Activated CD8-positive, alpha-beta memory T cell treated with anti-CD3 and anti-CD28 coated beads, Interleukin-2, amount 50 U/mL, for 1 hour (primary cell): ENCODE measurements at regions not wholly inside any gene's neighbourhood (a gene's known extent, or its start where the extent isn't known, plus 50 kb on each side); places are given as distances from the start of the nearest gene placed in this dataset.

Experiments
- DNase-seq: peaks from one replicate; pipeline ENCODE4 v3.0.0-alpha.2; 2020; ENCODE audit errors: extremely low read depth

DNA sequence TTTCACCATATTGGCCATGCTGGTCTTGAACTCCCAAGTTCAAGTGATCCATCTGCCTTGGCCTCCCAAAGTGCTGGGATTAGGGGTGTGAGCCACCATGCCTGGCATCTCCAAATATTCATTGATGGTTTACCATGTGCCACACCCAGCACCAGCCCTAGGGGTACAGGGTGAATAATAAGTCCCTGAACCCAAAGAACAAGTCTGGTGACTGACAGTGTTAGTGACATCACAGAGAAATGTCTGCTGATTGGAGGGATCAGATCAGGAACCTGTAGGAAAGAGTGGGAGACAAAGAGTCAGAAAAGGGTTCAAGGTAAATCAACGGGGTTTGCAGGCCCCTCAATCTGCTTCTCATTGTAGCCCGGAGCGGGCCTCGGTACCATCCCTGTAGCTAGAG lies 118.4 kb upstream of the NABP1 start:
- no peak for DNase-seq

DNA sequence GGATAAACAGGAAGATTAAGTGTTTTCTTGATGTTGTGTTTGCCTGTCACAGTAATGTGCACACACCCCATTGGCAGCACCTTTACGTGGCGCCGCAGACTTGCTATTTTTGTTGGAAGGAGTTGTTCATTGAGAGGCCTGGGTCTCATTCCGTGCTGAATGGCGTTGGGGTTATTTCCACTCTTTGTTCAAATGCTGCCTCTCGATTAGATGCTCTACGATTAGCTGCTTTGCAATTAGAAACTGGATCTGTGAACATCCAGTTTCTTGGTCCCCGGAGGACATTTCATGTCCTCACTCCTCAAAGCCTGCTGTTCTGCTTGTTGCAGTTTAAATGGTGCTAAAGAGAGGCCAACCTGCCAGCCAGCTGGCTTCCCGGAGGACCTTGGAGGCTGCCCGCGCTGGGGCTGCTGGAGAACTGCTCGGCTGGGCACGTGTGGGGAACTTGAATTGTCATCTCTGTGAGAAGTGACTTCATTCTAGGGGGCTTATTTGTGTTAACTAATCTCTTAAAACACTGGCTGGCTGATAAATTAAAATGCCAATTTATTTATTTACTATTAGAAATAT lies 117.4 kb upstream of the NABP1 start:
- DNase-seq: no peak

DNA sequence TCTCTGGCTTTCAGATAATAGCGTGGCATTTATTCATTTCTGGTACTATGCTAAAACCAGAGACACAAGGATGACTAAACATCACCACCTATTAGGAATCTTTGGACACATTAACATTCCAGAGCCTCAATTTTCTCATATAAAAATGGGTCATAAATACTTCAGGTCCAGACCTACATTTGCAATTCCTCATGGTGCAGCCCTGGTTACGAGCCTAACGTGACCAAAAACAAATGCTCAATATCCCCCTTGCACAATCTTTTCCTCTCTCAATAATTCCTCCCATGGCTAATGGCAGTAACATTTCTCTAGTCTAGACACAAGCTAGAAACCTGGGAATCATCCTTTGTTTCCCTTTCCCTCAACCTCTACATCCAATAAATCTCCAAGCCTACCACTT lies 112.8 kb upstream of the NABP1 start:
- DNase-seq: no peak

DNA sequence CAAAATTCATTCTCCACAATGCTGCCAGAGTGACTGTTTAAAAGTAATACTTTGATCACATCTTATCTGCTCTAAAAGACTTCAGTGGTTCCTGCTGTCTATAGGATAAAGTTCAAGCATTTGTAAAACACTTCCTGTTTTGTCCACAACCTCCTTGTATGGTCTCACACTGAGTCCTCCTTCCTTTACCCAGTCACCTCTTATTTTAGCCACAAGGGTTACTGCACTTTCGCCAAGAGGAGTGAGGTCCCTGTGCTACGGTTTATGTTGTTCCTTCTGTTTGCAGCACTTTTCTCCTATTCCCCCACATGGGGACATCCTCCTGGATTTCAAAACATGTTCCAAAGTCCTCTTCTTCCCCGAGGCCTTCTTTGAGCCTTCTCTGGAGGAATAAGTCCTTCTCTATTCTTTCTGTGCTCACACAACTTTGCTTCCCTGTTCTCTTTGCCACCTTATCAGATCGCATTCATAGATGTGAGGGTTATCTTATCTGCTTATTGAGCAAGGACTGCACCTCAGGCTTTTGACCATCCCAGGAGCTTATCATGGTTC lies 112.2 kb upstream of the NABP1 start:
- DNase-seq: no peak

DNA sequence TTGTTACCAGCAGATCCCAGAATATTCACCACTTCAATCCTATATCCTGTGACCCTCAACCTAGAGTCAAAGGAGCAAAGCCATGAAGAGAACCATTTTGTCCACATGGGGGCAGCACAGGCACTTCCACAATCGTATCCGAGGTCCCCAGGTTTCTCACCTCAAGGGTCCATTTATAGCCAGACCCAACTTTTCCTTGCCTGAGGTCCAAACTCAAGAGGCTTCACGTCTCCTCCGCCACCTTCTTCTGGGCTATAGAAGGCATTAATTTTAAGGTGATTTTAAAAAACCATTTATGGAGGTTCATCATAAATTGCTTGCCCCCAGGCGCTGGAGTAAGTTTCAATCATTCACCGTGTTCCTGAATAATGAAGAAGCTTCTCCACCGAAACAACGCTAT lies 111.6 kb upstream of the NABP1 start:
- DNase-seq: no peak

DNA sequence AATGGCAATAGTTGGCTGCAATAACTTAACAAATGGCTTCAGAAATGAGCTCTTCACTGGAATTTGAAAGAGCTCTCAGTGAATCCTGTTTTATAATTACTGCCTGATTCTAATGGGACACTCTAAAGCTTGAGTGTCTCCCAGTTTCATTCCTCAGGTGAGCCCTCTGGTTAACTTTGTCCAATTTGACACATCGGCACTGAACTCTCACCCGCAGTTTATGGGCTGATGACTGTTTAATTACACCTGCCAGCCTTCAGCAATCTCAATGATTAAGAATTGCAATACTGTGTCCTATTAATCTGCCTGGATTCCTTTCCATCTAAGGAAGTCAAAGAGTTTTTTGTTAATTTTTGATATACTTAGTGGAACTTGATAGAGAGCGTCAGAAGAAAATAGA lies 110.7 kb upstream of the NABP1 start:
- DNase-seq: no peak

DNA sequence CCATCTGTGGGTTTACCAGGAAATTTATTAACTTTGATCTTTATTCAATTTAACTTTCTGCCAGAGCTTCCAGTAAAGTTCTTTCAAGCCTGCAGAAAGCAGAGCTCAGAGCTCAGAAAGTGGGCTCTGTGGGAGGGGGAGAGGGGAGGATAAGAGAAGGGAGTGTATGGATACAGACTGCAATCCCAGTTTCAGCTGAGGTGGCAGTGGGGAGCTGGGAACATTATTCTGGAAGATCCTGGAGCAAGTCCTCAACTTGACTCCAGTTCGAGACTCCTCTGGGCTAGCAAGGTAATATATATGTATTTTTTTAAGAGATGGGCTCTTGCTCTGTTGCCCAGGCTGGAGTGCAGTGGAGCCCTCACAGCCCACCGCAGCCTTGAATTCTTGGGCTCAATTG lies 108.9 kb upstream of the NABP1 start:
- no peak for DNase-seq

DNA sequence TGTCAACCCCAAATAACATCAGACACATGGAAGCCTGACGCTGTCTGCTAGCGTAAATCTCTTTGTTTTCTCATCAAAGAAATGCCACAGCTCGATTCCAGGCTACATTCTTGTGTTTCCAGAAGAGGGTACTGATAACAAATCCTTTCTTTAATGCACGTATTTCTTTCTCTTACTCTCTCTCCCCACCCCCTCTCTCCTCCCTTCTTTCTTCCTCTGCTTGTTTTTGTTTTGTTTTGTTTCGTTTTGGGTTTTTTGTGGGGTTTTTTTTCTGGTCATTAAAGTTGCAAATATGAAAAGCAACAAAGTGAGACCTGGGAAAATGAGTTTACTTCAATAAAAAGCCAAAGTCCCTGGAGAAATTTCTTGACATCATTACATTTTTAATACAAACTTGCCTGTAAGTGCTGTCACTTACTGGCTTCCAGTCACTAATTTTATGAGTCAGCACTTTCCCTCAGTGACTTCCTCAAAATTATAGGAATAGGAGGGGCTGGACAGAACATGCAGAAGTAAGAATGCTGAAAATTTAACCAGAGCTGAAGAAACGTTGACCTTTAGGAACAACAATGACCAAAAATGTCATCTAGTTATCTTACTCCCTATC lies 106.7 kb upstream of the NABP1 start:
- no peak for DNase-seq

DNA sequence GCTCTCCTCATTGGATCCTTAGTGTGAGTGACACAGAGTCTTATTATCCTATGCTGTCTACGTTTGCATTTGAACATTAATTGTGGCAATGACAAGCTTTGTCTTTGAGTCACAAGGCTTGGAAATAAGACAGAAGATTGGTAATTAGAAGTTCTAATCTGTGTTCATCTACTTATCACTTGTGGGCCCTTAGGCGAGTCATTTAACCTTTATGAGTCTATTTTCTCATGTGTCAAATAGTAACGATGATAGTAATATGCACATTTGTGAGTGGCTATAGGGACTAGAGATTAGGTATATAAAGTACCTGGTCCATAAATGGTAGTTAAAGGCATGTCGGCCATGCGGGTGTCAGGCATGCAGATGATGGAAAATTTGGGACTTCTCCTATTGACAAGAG lies 105.6 kb upstream of the NABP1 start:
- DNase-seq: no peak

DNA sequence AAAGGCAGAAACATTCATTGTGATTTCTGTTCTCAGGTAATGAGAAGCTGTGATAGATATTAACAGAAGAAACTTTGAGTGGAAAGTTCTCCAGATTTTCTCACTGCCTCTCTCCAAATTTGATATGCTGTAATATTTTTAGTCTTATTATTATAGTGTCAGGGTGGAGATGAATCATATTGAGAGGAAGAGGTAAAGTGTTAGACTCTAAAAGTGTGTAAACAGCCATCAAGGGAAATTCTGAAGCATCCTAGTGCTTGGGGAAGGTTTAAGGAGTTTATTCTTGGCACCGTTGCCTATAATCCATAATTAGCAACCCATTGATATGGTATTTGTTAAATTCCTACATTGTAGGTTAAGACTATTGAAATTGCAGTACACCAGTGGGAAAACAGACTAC lies 104.7 kb upstream of the NABP1 start:
- DNase-seq: no peak

DNA sequence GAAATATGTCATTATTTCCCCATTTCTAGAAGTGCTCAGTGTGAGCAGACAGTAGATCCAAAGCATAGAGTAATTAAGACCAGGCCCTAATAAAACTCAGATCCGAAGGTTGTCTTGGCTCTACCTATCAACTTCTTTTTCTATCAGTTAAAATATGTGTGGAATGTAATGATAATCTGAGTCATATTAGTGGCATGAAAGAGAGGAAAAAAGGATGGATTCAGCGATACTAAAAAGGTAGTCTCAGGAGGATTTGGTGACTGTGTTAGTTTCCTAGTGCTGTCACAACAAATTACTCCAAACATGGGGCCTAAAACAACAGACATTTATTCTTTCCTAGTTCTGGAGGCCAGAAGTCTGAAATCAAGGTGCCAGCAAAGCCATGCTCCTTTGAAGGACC lies 103.7 kb upstream of the NABP1 start:
- no peak for DNase-seq

DNA sequence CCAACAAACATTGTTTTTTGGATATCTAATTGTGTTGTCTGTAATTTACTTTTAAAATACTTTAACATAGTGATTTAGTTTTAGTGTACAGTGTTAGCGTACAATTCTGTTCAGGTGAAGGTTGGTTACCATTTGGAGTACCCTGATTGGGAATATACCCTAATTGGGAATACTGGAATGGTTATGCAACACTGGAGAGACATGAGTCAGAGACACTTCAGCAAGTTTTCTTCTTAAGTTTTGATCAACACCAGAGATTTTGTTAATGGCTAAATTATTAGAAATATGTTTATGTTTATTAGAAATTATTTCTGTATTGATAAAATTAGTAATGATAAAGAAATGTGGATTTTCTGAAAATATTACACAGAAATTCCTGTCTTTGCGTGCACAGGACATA lies 100.3 kb upstream of the NABP1 start:
- no peak for DNase-seq

DNA sequence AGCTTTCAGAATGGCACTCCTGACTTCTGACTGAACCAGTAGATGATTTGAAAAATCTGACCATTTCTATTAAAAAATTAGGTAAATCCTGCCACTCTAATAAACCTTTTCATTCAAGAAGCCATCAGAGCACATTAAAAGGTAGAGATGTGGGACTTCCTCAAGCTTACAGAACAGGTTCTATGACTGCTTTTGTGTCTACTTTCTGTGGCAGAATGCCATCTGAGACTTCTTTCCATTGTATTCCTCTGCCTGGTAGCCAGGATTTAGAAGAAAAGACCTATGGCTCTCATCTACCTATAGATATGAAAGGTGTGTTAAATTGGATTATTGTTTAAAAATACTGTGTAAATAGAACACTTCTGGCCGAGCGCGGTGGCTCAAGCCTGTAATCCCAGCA lies 99.9 kb upstream of the NABP1 start:
- no peak for DNase-seq

DNA sequence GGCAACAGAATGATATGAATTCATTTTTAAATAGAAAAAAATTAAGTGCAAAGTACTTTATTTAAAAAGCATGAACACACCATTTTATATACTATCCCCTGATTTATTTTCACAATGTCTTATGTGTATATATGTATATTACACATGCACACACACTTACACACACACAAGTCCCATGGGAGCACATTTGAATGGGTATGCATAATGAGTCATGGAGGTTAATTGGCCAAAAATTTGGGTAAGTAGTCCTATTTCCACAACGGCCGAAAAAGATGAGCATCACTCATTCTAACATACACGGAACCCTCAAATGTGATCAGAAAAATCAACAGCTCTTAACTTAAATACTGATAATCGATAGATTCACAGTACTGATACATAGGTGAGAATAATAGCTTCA lies 97.4 kb upstream of the NABP1 start:
- no peak for DNase-seq

DNA sequence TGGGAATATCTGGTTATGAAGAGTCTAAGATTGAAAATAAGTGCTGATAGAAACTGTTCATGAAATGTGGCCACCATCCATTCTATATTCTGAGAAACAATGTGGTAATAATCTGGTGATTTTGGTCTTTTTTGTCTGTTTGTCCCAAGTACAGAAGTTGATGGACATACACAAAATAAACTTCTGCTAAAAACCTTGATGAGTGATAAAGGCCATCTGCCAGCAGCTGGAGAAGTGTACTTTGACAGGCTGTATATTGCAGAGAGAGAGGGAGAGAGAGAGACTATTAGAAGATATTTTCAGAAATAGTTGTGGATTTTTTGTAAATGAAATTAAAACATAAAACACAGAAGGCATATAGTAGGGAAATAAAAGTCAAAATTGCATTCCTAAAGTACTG lies 96.9 kb upstream of the NABP1 start:
- DNase-seq: no peak

DNA sequence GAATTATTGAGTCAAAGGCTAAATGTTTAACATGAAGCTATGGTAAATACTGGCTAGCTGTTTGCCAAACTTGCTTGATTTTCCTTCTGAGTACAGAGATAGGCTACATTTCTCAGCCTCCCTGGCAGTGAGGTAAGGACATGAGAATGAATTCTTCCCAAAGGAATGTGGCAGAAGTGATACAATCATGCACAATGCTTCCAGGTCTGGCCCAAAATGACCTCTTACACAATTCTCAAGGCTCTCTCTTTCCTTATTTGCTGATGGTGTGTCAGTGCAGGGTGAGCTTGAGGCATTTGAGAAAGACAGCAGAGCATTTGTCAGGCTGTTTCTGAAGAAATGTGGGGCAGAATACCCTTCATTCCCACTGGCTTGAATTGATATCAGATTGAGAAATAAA lies 95.6 kb upstream of the NABP1 start:
- no peak for DNase-seq

DNA sequence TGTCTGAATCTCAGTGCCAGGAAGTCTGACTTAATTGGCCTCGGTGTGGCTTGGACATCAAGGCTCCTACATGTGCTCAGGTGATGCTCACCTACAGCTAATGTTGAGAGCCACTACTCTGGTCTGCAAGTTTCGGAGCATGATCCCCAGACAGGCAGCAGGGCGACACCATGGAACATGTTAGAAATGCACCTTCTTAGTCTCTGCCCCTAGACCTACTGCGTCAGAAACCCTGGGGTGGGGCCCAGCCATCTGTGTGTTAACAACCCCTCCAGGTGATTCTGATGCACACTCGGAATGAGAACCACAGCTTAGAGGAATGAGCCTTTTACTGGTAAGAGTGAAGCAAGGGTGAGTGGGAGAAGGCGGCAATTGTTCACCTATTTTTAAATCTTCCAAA lies 86.9 kb upstream of the NABP1 start:
- DNase-seq: no peak

DNA sequence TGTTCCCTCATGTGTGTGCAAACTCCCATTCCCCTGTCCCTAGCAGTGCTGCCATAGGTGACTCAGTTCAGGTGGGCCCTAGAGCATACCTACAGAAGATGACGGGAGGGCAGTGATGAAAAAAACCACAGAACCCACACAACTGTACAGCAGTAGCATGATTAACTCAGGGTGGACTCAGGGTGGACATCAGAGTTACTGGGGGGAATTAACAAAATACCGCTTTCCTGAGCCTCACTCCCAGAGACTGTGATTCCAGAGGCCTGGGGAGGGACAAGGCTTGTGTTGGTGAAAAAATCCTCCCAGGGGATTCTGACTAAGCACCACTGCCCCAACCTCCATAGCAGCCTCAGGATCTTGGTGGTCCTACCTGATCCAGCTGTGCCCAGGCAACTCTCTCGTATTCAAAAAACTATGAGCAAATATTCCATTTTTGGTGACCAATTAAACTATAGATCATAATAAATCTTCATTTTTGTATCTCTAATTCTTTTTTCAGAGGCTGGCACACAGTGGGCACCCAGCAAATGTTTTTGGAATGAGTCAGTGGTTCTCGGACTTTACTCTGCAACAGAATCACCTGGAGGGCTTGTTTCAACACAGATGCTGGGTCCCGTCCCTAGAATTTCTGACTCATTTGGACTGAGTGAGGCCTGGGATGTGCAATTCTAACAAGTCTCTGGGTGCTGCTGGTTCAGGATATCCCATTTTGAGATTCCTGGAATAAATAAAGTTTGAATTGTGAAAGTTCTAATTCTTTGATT lies 84.1 kb upstream of the NABP1 start:
- DNase-seq: no peak

DNA sequence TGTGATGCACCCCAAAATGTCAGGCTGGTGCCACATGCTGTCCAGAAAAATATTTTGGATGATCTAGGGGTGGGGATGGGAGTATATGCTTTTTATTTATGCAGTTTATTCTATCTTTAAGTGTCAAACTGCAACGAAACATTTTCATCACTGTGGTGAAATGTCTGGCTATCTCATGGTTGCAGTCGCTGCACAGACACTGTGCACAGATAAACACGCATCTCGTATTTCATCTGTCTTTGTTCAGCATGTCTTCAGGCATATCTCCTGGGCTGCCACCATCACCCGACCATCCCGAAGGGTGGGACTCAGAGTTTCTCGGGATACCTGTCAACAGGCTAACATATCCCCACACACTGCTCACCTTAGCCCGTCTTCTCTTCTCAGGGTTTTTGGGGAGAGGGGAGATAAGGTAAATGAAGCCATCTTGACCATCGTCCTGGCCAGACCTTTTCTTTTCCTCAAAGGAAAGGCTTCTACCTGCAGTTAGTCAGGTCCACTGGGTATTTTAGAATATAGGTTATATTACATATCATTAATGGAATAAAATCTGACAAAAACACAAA lies 80.7 kb upstream of the NABP1 start:
- no peak for DNase-seq

DNA sequence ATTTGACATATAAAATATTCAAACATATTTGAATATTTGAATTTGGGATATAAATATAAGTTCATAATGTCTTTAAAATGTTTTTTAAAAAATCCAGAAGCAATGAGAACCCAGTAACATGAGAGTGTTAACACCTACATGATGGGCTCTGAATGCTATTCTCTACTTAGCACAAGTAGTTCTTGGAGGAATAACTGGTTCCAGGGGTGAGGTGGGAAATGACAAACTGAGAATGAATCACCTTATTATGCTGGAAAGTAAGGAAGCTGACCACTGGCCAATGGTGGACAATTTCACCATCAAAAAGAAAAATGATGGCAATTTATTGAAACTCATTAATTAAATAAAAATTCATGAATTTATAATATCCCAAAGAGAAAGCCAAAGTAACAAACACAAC lies 79.6 kb upstream of the NABP1 start:
- DNase-seq: no peak

DNA sequence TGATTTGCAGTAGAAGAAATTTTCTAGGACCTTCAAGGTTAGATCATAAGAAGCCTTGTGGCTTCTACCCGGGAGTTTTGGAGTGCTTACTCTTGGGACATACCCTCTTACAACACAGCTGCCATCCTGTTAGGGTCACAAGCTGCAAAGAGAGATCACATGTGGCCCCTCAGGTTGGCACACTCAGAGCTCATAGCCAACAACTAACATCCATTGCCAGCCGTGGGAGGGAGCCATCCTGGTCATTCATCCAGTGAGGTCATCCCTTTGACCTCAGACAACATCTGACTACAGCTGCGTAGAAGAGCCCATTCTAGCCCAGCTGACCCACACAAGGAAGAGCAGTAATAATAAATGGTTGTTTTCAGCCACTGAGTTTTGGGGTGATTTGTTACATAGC lies 76.9 kb upstream of the NABP1 start:
- no peak for DNase-seq

DNA sequence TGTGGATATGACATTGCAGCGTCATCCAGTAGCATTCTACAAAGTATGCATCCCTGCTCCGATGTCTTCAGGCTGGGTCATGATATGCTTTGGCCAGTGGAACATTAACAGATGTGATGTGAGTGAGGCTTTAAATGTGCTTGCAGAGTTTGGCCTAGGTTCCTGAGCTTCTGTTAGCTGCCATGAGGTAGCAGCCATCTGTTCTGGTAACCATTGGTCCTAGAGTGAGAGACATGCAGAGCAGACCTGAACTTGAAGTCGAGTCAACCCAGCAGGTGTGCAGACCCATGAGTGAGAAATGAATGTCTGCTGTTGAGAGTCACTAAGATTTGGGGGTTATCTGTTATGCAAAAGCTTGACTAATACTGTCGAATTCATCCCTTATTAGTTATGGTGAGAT lies 73.8 kb upstream of the NABP1 start:
- DNase-seq: no peak

DNA sequence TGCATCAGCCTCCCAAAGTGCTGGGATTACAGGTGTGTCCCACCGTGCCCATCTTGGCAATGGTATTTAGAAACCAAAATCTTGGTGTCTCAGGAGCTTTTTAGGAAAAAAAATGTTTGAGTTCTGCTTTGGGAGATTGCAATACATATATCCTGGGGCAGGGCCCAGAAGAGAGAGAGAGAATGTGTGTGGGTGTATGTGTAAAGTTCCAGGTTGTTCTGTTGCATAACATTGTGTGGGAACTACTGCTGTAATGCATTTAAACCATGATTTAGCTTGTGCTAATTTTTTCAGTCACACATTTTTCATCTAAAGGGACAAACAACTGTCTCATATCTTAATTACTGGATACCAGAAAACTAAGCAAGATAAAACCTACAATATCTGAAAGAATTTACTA lies 70.8 kb upstream of the NABP1 start:
- DNase-seq: no peak
